H9 (cell line): ENCODE measurements at regions not wholly inside any gene's neighbourhood (a gene's known extent, or its start where the extent isn't known, plus 50 kb on each side); places are given as distances from the start of the nearest gene placed in this dataset.

Source experiments
- DNase-seq: peaks from one replicate; pipeline ENCODE4 v3.0.0-alpha.2; 2017
- H2AFZ ChIP-seq: one replicate; pipeline ENCODE4 v1.6.1; 2013; ENCODE audit warnings: mild to moderate bottlenecking, low read length, control low read depth, moderate library complexity
- H2AK5ac ChIP-seq: 2 replicates; pipeline ENCODE4 v1.6.1; 2013; ENCODE audit warnings: low read length, control low read depth, mixed read lengths; ENCODE audit not compliant: insufficient read length
- H2BK120ac ChIP-seq: one replicate; pipeline ENCODE4 v1.6.1; 2013; ENCODE audit warnings: low read depth, mild to moderate bottlenecking, low read length, control low read depth, inconsistent platforms; ENCODE audit not compliant: poor library complexity, severe bottlenecking
- H2BK12ac ChIP-seq: 2 replicates; pipeline ENCODE4 v1.6.1; 2013; ENCODE audit warnings: low read length, control low read depth, mixed read lengths, low read depth; ENCODE audit not compliant: insufficient read length
- H2BK15ac ChIP-seq: 2 replicates; pipeline ENCODE4 v1.6.1; 2013; ENCODE audit warnings: low read depth, low read length, control low read depth
- H2BK20ac ChIP-seq: one replicate; pipeline ENCODE4 v1.6.1; 2013; ENCODE audit warnings: low read depth, mild to moderate bottlenecking, low read length, control low read depth, inconsistent platforms; ENCODE audit not compliant: poor library complexity, severe bottlenecking
- H2BK5ac ChIP-seq: 2 replicates; pipeline ENCODE4 v1.6.1; 2013; ENCODE audit warnings: low read length, control low read depth, mixed read lengths; ENCODE audit not compliant: insufficient read length
- H3K14ac ChIP-seq: 2 replicates; pipeline ENCODE4 v1.6.1; 2013; ENCODE audit warnings: low read length, control low read depth; ENCODE audit not compliant: insufficient read depth
- H3K18ac ChIP-seq: 2 replicates; pipeline ENCODE4 v1.6.1; 2013; ENCODE audit warnings: low read depth, mild to moderate bottlenecking, mixed read lengths, low read length, control low read depth; ENCODE audit not compliant: insufficient read length
- H3K23ac ChIP-seq: 2 replicates; pipeline ENCODE4 v1.6.1; 2013; ENCODE audit warnings: low read length, control low read depth, mixed read lengths, low read depth; ENCODE audit not compliant: insufficient read length
- H3K23me2 ChIP-seq: 2 replicates; pipeline ENCODE4 v1.6.1; 2013; ENCODE audit warnings: low read depth, mild to moderate bottlenecking, mixed read lengths, low read length, control low read depth; ENCODE audit not compliant: insufficient read length, poor library complexity, severe bottlenecking
- H3K27ac ChIP-seq: 2 replicates; pipeline ENCODE4 v1.5.1; 2013; ENCODE audit warnings: low read length, control low read depth, mixed read lengths, low read depth; ENCODE audit not compliant: insufficient read length
- H3K27me3 ChIP-seq: 2 replicates; pipeline ENCODE4 v1.6.1; 2013; ENCODE audit warnings: low read length, control low read depth, inconsistent platforms; ENCODE audit not compliant: insufficient read depth
- H3K4ac ChIP-seq: 2 replicates; pipeline ENCODE4 v1.6.1; 2013; ENCODE audit warnings: low read depth, mild to moderate bottlenecking, control low read depth, inconsistent platforms, low read length, moderate library complexity
- H3K4me1 ChIP-seq: 2 replicates; pipeline ENCODE4 v1.6.1; 2013; ENCODE audit warnings: low read length, control low read depth, inconsistent platforms; ENCODE audit not compliant: insufficient read depth
- H3K4me2 ChIP-seq: 2 replicates; pipeline ENCODE4 v1.6.1; 2013; ENCODE audit warnings: low read length, control low read depth, mixed read lengths; ENCODE audit not compliant: insufficient read length, insufficient read depth
- H3K56ac ChIP-seq: 2 replicates; pipeline ENCODE4 v1.6.1; 2013; ENCODE audit warnings: low read depth, mild to moderate bottlenecking, mixed read lengths, low read length, control low read depth; ENCODE audit not compliant: insufficient read length
- H3K79me1 ChIP-seq: 2 replicates; pipeline ENCODE4 v1.6.1; 2013; ENCODE audit warnings: low read depth, mild to moderate bottlenecking, moderate library complexity, low read length, control low read depth, inconsistent platforms; ENCODE audit not compliant: insufficient read depth, poor library complexity, severe bottlenecking
- H3K79me2 ChIP-seq: 2 replicates; pipeline ENCODE4 v1.6.1; 2013; ENCODE audit warnings: low read length, control low read depth, inconsistent platforms; ENCODE audit not compliant: insufficient read depth
- H3K9ac ChIP-seq: 2 replicates; pipeline ENCODE4 v1.6.1; 2013; ENCODE audit warnings: low read length, control low read depth, mixed read lengths; ENCODE audit not compliant: insufficient read length; ENCODE audit errors: extremely low read depth
- H3K9me3 ChIP-seq: one replicate; pipeline ENCODE4 v1.6.1; 2013; ENCODE audit warnings: low read depth, low read length, inconsistent platforms; ENCODE audit not compliant: control insufficient read depth
- H3T11ph ChIP-seq: one replicate; pipeline ENCODE4 v1.6.1; 2013; ENCODE audit warnings: mild to moderate bottlenecking, low read length, control low read depth, inconsistent platforms
- H4K20me1 ChIP-seq: one replicate; pipeline ENCODE4 v1.6.1; 2013; ENCODE audit not compliant: control insufficient read depth, insufficient read length, insufficient read depth
- H4K5ac ChIP-seq: 2 replicates; pipeline ENCODE4 v1.6.1; 2013; ENCODE audit warnings: low read depth, mild to moderate bottlenecking, mixed read lengths, low read length, control low read depth; ENCODE audit not compliant: insufficient read length
- H4K8ac ChIP-seq: replicated peaks from 2 replicates; pipeline ENCODE4 v1.6.1; 2013; ENCODE audit warnings: low read length, control low read depth, mixed read lengths, low read depth; ENCODE audit not compliant: insufficient read length
- H4K91ac ChIP-seq: 2 replicates; pipeline ENCODE4 v1.6.1; 2013; ENCODE audit warnings: low read depth, mild to moderate bottlenecking, moderate library complexity, mixed read lengths, low read length, control low read depth; ENCODE audit not compliant: insufficient read length
- H3K27ac Mint-ChIP-seq, 3 experiments: 2 replicates in 2 of 3; 3 replicates in 1 of 3; pipeline ENCODE4 v1.8.0; 2020 to 2021; ENCODE audit warnings: mixed read lengths in 3 of 3, mild to moderate bottlenecking in 1 of 3, moderate library complexity in 1 of 3
- H3K27me3 Mint-ChIP-seq: 2 replicates; pipeline ENCODE4 v1.8.0; 2021; ENCODE audit warnings: low read depth, mild to moderate bottlenecking, moderate library complexity, mixed read lengths
- H3K36me3 Mint-ChIP-seq, 3 experiments: 2 replicates in 2 of 3; 3 replicates in 1 of 3; pipeline ENCODE4 v1.8.0; 2020 to 2021; ENCODE audit warnings: low read depth in 3 of 3, mixed read lengths in 3 of 3; ENCODE audit not compliant: insufficient read depth in 1 of 3
- H3K4me1 Mint-ChIP-seq, 2 experiments: 2 replicates each; pipeline ENCODE4 v1.8.0; 2020; ENCODE audit warnings: mixed read lengths in 2 of 2
- H3K4me3 Mint-ChIP-seq, 2 experiments: 2 replicates in 1 of 2; 3 replicates in 1 of 2; pipeline ENCODE4 v1.8.0; 2020 to 2021; ENCODE audit warnings: mild to moderate bottlenecking in 2 of 2, mixed read lengths in 2 of 2, moderate library complexity in 1 of 2
- H3K9me3 Mint-ChIP-seq, 2 experiments: 2 replicates in 1 of 2; 3 replicates in 1 of 2; pipeline ENCODE4 v1.8.0; 2020; ENCODE audit warnings: mild to moderate bottlenecking in 2 of 2, mixed read lengths in 2 of 2, moderate library complexity in 1 of 2
- WGBS: extraction: QIAGEN DNeasy Blood & Tissue Kit; methylation state at CpG from one replicate; pipeline ENCODE4 v1.1.7; 2013; ENCODE audit warnings: missing lambda C conversion rate, low lambda C conversion rate, mixed read lengths; ENCODE audit not compliant: insufficient read length; ENCODE audit errors: extremely low coverage; 5-methylcytosine and 5-hydroxymethylcytosine counted together
- TF ChIP-seq, protein P1 (sequence below): fragments of 200-600 bp; sonication (generic); conservative IDR thresholded peaks from 3 replicates; pipeline ENCODE4 v1.8.0; 2021; ENCODE audit warnings: antibody characterized with exemption, mild to moderate bottlenecking

DNA sequence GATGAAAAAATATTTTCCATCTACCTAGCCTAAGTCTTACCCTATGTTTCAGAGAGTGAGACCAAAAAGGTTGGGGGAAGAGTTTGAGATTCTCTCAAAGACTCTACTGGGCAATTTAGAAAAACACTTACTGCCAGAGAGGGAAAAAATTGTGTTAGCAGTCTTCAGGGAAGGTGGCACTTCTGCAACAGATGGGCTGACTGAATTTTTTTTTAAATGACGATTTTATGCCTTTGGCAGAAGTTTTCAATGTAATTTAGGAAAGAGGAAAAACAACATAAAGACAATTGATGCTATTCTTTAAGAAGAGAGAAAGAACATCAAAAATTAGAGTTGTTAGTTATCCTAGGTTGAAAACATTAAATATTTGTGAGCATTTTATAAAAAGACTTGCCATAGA, 1894.5 kb upstream of the PIK3C3 start:
- Histone ChIP-seq H3K56ac (no peak overlapping the region), H4K91ac (no peak overlapping the region), H3K9me3 (no peaks in the 10 kb centered on the region), H3K27me3 (no peaks in the 10 kb centered on the region), H3K79me2 (no peaks in the 10 kb centered on the region), H3K23ac (no peak overlapping the region), H4K8ac (no peak overlapping the region), H3K18ac (no peak overlapping the region), H2AK5ac (no peak overlapping the region), H3K23me2 (no peaks in the 10 kb centered on the region), H2BK20ac (no peak overlapping the region), H3K4me2 (no peak overlapping the region), H4K20me1 (no peaks in the 10 kb centered on the region), H2AFZ (no peak overlapping the region), H2BK15ac (no peak overlapping the region), H3K14ac (no peak overlapping the region), H3T11ph (no peak overlapping the region), H4K5ac (no peak overlapping the region), H3K9ac (no peak overlapping the region), H2BK120ac (no peak overlapping the region), H3K4me1 (no peaks in the 10 kb centered on the region), H3K27ac (no peak overlapping the region), H2BK5ac (no peak overlapping the region), H3K4ac (no peak overlapping the region), H2BK12ac (no peak overlapping the region), H3K79me1 (no peaks in the 10 kb centered on the region)
- Mint-ChIP-seq H3K9me3 (no peaks in the 10 kb centered on the region), H3K36me3 (no peaks in the 10 kb centered on the region), H3K27me3 (no peaks in the 10 kb centered on the region), H3K4me3 (no peak overlapping the region), H3K27ac (no peak overlapping the region), H3K4me1 (peaks cover 2 to 5% of the 10 kb centered on the region in 2 experiments; a peak in 2 of 4 replicates)
- no CpG with 5 or more reads among the region's 1 CpG for WGBS
- no peak for DNase-seq
- TF ChIP-seq, protein P1, sequence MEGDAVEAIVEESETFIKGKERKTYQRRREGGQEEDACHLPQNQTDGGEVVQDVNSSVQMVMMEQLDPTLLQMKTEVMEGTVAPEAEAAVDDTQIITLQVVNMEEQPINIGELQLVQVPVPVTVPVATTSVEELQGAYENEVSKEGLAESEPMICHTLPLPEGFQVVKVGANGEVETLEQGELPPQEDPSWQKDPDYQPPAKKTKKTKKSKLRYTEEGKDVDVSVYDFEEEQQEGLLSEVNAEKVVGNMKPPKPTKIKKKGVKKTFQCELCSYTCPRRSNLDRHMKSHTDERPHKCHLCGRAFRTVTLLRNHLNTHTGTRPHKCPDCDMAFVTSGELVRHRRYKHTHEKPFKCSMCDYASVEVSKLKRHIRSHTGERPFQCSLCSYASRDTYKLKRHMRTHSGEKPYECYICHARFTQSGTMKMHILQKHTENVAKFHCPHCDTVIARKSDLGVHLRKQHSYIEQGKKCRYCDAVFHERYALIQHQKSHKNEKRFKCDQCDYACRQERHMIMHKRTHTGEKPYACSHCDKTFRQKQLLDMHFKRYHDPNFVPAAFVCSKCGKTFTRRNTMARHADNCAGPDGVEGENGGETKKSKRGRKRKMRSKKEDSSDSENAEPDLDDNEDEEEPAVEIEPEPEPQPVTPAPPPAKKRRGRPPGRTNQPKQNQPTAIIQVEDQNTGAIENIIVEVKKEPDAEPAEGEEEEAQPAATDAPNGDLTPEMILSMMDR: no peak
